Prostate gland (tissue), 2 donors: ENCODE measurements at regions not wholly inside any gene's neighbourhood (a gene's known extent, or its start where the extent isn't known, plus 50 kb on each side); places are given as distances from the start of the nearest gene placed in this dataset.

Experiments used
- CTCF ChIP-seq, 4 experiments: fragments of 200-600 bp in 2 of 4; fragments of 450-650 bp in 2 of 4; sonication (generic) in 2 of 4; IDR thresholded peaks; 1 replicate in 3 of 4; 2 replicates in 1 of 4; pipeline ENCODE4 v1.5.1; 2016 to 2019; ENCODE audit warnings: antibody characterized with exemption in 4 of 4, mild to moderate bottlenecking in 2 of 4, moderate library complexity in 2 of 4
- POLR2A ChIP-seq: fragments of 450-650 bp; IDR thresholded peaks from one replicate; pipeline ENCODE4 v1.6.1; 2016; ENCODE audit warnings: antibody characterized with exemption, mild to moderate bottlenecking
- POLR2AphosphoS5 ChIP-seq: sonication (generic); formaldehyde crosslinking; IDR thresholded peaks from one replicate; pipeline ENCODE4 v1.6.1; 2017; ENCODE audit warnings: antibody characterized with exemption

DNA sequence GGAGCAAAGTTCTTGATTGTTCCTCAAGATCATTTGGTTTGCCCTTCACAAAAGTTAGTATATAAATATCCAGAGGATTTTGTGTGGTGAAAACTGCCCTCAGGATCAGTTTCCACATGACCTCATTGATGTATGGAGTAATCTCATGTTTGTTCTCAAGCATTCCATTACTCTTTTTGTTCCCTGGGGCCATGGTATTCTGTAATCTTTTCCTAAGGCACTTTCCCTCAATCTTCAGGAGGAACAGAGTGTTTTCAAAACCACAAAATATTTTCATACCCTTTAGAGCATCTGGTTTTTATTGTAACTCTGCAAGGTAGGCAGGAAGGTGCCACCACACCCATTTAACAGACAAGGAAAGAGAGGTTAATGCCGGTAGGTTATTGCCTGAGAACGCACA is 99.6 kb downstream of the FAM181B start:
- TF ChIP-seq CTCF (IDR thresholded peaks at IDR 0.05) (no peak), POLR2A (no peak), POLR2AphosphoS5 (no peak)
